Right lobe of liver (tissue), 6 donors: ENCODE measurements at regions not wholly inside any gene's neighbourhood (a gene's known extent, or its start where the extent isn't known, plus 50 kb on each side); places are given as distances from the start of the nearest gene placed in this dataset.
"Not testable (repeated sequence)": the region's sequence is repeated elsewhere in the genome, so short reads cannot be mapped to it uniquely, and the experiment has no call there.

Experiments used
- ATAC-seq, 4 donors: fragments of 200-7000 bp; cut with Tn5 transposase; one replicate each; pipeline ENCODE4 v1.9.1; 2020; ENCODE audit warnings: mild to moderate bottlenecking in 4 of 4, moderate library complexity in 4 of 4
- DNase-seq, 3 donors: peaks; one replicate each; pipeline ENCODE4 v3.0.0-alpha.2; 2020
- H3K27ac ChIP-seq, 3 donors: fragments of 200-600 bp; one replicate each; pipeline ENCODE4 v1.8.0; 2022
- H3K27me3 ChIP-seq, 2 donors: fragments of 200-600 bp; one replicate each; pipeline ENCODE4 v1.8.0; 2022
- H3K36me3 ChIP-seq, 4 donors: fragments of 200-600 bp; sonication (generic) in 1 of 4; one replicate each; pipeline versions ENCODE4 v1.5.1 to v1.8.0; 2017 to 2022; ENCODE audit warnings: control low read depth in 1 of 4
- H3K4me1 ChIP-seq, 4 donors: fragments of 200-600 bp; sonication (generic) in 1 of 4; one replicate each; pipeline versions ENCODE4 v1.5.1 to v1.8.0; 2017 to 2022; ENCODE audit warnings: control low read depth in 1 of 4
- H3K4me3 ChIP-seq, 3 donors: fragments of 200-600 bp; one replicate each; pipeline ENCODE4 v1.8.0; 2022
- H3K9me3 ChIP-seq, 4 donors: fragments of 200-600 bp; sonication (generic) in 1 of 4; one replicate each; pipeline versions ENCODE4 v1.5.1 to v1.8.0; 2017 to 2022; ENCODE audit warnings: control low read depth in 1 of 4
- POLR2A ChIP-seq: fragments of 450-650 bp; IDR thresholded peaks from one replicate; pipeline ENCODE4 v1.6.1; 2017; ENCODE audit warnings: antibody characterized with exemption, mild to moderate bottlenecking
- WGBS: methylation state at CpG from one replicate; pipeline ENCODE4 v1.1.6; 2018; ENCODE audit warnings: low coverage, low lambda C conversion rate; ENCODE audit not compliant: insufficient coverage; ENCODE audit errors: missing lambda C conversion rate; 5-methylcytosine and 5-hydroxymethylcytosine counted together
- intact Hi-C, 2 donors: fragments of 100-400 bp; cut with DNase I; formaldehyde crosslinking; loops; one replicate each; pipeline versions ENCODE4 v1.11.2 to v1.14.1; 2022
- TF ChIP-seq, protein P1 (sequence below), 4 donors: fragments of 200-600 bp in 3 of 4; fragments of 450-650 bp in 1 of 4; IDR thresholded peaks; one replicate each; pipeline versions ENCODE4 v1.5.1 to v1.8.0; 2016 to 2022; ENCODE audit warnings: antibody characterized with exemption in 4 of 4, mild to moderate bottlenecking in 2 of 4
- donor health status: DM: no; HTN: yes; CAD: no.
- donor health status: DM: no; HTN: no; CAD: no.
- donor health status: DM: no; HTN: no; CAD: no.
- donor health status: DM: no; HTN: yes; CAD: no.
- donor health status: DM: no; HTN: yes; CAD: no.

DNA sequence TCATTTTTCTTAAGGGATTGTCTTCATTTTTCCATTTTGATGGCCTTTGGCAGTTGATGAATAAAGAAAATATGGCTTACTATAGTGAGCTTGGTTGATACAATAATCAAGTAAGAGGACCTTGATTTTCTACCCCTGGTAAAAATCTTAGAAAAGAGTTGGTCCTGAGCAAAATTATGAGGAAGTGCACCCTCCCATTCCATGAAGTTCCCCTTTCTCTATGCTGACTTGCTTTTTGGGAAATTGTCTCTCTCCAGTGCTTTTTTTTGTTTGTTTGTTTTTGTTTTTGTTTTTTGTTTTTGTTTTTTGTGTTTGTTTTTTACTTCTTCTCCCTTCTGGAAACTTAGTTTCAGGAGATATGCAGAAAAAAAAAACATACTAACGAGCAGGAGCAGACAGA is 449.2 kb upstream of the ACTBL2 start:
- TF ChIP-seq, protein P1, sequence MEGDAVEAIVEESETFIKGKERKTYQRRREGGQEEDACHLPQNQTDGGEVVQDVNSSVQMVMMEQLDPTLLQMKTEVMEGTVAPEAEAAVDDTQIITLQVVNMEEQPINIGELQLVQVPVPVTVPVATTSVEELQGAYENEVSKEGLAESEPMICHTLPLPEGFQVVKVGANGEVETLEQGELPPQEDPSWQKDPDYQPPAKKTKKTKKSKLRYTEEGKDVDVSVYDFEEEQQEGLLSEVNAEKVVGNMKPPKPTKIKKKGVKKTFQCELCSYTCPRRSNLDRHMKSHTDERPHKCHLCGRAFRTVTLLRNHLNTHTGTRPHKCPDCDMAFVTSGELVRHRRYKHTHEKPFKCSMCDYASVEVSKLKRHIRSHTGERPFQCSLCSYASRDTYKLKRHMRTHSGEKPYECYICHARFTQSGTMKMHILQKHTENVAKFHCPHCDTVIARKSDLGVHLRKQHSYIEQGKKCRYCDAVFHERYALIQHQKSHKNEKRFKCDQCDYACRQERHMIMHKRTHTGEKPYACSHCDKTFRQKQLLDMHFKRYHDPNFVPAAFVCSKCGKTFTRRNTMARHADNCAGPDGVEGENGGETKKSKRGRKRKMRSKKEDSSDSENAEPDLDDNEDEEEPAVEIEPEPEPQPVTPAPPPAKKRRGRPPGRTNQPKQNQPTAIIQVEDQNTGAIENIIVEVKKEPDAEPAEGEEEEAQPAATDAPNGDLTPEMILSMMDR (IDR thresholded peaks at IDR 0.05), result no peak
- TF ChIP-seq POLR2A, result no peak
- 69% methylated on average over 1 of the region's 1 CpG for WGBS
- H3K4me1 ChIP-seq, result no peaks in the 10 kb centered on the region

DNA sequence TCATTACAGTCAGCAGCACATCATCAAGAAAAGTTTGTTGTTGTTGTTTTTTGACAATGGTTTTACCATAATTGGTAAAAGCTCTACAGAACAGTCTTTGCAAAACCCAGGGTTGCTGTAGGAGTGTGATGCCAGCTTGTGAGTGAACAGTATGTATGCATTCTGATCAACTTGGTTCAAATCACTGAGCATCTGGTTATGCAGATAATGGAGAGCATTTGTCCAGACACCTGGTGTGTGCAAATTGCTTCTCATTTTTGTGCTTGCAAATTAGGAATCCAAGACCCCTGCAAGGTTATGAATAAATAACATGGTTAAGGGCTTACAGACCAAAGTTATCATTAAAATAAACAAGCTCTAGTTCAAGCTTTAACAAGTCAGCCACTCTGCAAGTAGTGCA is 448.7 kb upstream of the ACTBL2 start:
- Histone ChIP-seq H3K4me1 (no peaks in the 10 kb centered on the region), H3K27me3 (no peaks in the 10 kb centered on the region), H3K36me3 (no peaks in the 10 kb centered on the region), H3K27ac (no peak overlapping the region), H3K9me3 (no peaks in the 10 kb centered on the region), H3K4me3 (no peak overlapping the region)
- intact Hi-C loops, result no loop called here
- no peak for ATAC-seq
- DNase-seq, result no peak
- TF ChIP-seq POLR2A, result no peak

More for the DNA sequence above, 449.2 kb upstream of the ACTBL2 start:
- ATAC-seq (no peak), DNase-seq (no peak)
- Histone ChIP-seq H3K36me3 (no peaks in the 10 kb centered on the region), H3K9me3 (no peaks in the 10 kb centered on the region), H3K4me3 (no peak overlapping the region), H3K27ac (no peak overlapping the region), H3K27me3 (no peaks in the 10 kb centered on the region)
- intact Hi-C loops, result no loop called here

DNA sequence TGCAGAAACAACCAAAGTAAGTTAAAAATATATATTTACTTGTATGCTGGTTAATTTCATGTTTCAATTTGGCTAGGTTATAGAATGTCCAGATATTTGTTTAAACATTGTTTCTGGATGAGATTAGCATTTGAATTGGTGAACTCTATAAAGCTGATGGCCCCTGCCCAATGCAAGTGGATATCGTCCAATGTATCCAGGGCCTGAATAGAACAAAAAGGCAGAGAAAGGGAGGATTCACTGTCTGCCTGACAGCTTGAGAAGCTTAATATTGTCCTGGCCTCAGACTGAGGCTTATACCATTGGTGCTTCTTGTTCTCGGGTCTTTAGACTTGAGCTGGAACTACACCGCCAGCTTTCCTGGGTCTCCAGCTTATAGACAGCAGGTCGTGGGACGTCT is 446.7 kb upstream of the ACTBL2 start:
- TF ChIP-seq, protein P1 (IDR thresholded peaks at IDR 0.05), result no peak
- no peak for TF ChIP-seq POLR2A

DNA sequence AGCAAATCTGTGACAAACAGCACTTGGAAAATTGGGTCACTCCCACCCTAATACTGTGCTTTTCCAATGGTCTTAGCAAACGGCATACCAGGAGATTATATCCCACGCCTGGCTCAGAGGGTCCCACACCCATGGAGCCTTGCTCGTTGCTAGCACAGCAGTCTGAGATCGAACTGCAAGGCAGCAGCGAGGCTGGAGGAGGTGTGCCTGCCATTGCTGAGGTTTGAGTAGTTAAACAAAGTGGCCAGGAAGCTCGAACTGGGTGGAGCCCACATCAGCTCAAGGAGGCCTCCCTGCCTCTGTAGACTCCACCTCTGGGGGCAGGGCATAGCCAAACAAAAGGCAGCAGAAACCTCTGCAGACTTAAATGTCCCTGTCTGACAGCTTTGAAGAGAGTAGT is 440.5 kb upstream of the ACTBL2 start:
- H3K36me3 ChIP-seq, H3K27me3 ChIP-seq, H3K27ac ChIP-seq, H3K9me3 ChIP-seq, ATAC-seq, H3K4me1 ChIP-seq, intact Hi-C loops, H3K4me3 ChIP-seq, DNase-seq: not testable (repeated sequence)
- WGBS, result 92% methylated on average over 2 of the region's 6 CpGs

More for the DNA sequence above, 446.7 kb upstream of the ACTBL2 start:
- H3K36me3 ChIP-seq, result no peaks in the 10 kb centered on the region
- DNase-seq, result no peak
- no peak overlapping the region for H3K4me3 ChIP-seq
- no peaks in the 10 kb centered on the region for H3K27me3 ChIP-seq
- H3K27ac ChIP-seq, result no peak overlapping the region
- no peaks in the 10 kb centered on the region for H3K4me1 ChIP-seq
- H3K9me3 ChIP-seq, result no peaks in the 10 kb centered on the region
- intact Hi-C loops, result no loop called here
- no peak for ATAC-seq
- 83% methylated on average over 5 of the region's 5 CpGs for WGBS

GRCh38 chr5:57917004-57917403 is 434.4 kb upstream of the ACTBL2 start:
- 50% methylated on average over 2 of the region's 2 CpGs for WGBS
- DNase-seq, result no peak
- Histone ChIP-seq H3K4me3 (no peak overlapping the region), H3K4me1 (no peaks in the 10 kb centered on the region), H3K9me3 (no peaks in the 10 kb centered on the region), H3K36me3 (no peaks in the 10 kb centered on the region), H3K27me3 (no peaks in the 10 kb centered on the region), H3K27ac (no peak overlapping the region)
- TF ChIP-seq, protein P1 (IDR thresholded peaks at IDR 0.05), result no peak
- TF ChIP-seq POLR2A, result no peak
- intact Hi-C loops, result no loop called here
- ATAC-seq, result no peak

DNA sequence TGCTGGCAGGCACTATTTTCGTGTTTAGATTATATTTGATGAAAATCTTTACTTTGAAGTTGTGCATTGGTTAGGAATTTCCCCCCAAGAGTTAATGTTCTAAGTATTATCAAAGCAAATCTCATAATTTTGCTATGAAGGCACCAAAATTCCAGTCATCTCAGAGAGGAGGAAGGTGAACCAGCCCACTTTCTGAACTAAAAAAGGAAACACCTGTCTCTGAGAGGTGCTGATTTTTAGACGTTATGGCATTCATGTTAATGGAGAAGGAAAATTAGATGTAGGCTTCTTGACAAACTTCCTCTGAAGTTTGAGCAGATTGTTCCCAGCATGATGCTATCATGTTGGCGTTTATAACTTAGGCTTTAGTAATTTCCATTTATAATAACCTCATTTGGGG is 432.9 kb upstream of the ACTBL2 start:
- Histone ChIP-seq H3K27me3 (no peaks in the 10 kb centered on the region), H3K4me3 (no peak overlapping the region), H3K4me1 (no peaks in the 10 kb centered on the region), H3K36me3 (no peaks in the 10 kb centered on the region), H3K9me3 (no peaks in the 10 kb centered on the region), H3K27ac (no peak overlapping the region)
- WGBS, result 57% methylated on average over 3 of the region's 3 CpGs
- TF ChIP-seq, protein P1 (IDR thresholded peaks at IDR 0.05), result no peak
- TF ChIP-seq POLR2A, result no peak
- no peak for ATAC-seq
- intact Hi-C loops, result no loop called here
- DNase-seq, result no peak
